IPS-15b (cell line): ENCODE measurements at regions not wholly inside any gene's neighbourhood (a gene's known extent, or its start where the extent isn't known, plus 50 kb on each side); places are given as distances from the start of the nearest gene placed in this dataset.
"Not testable (repeated sequence)": the region's sequence is repeated elsewhere in the genome, so short reads cannot be mapped to it uniquely, and the experiment has no call there.

Experiments used
- H3K27me3 ChIP-seq: one replicate; pipeline ENCODE4 v1.6.1; 2013; ENCODE audit warnings: low read length; ENCODE audit not compliant: control insufficient read depth, insufficient read depth
- H3K36me3 ChIP-seq: one replicate; pipeline ENCODE4 v1.6.1; 2013; ENCODE audit warnings: low read length; ENCODE audit not compliant: control insufficient read depth, insufficient read depth
- H3K4me1 ChIP-seq: one replicate; pipeline ENCODE4 v1.6.1; 2013; ENCODE audit warnings: mild to moderate bottlenecking, low read length; ENCODE audit not compliant: control insufficient read depth, insufficient read depth
- H3K4me3 ChIP-seq: one replicate; pipeline ENCODE4 v1.5.1; 2013; ENCODE audit warnings: low read depth, low read length
- H3K9ac ChIP-seq: one replicate; pipeline ENCODE4 v1.6.1; 2013; ENCODE audit warnings: low read depth, mild to moderate bottlenecking, low read length
- H3K9me3 ChIP-seq: one replicate; pipeline ENCODE4 v1.6.1; 2013; ENCODE audit warnings: mild to moderate bottlenecking, low read length; ENCODE audit not compliant: control insufficient read depth, insufficient read depth

DNA sequence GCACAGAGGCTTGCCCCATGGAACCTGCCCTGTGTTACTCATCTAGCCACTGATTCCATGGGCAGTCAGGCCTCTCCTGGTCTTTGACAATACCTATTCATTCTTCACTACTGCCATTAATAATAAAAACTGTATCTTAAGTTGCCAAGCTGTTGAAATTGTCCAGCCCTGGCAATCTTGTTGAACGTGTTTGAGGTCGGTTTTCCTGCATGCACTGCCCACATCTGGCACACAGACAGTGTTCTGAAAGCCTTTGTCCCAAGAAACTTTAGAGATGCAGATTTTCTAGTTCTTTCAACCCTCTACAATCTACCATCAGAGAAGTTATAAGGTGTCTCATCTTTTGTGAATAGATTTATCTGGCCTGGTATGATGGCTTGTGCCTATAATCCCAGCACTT is 567.2 kb upstream of the NECTIN3 start:
- no peaks in the 10 kb centered on the region for H3K4me1 ChIP-seq
- no peak overlapping the region for H3K9ac ChIP-seq
- H3K9me3 ChIP-seq = no peaks in the 10 kb centered on the region
- H3K36me3 ChIP-seq = no peaks in the 10 kb centered on the region
- no peaks in the 10 kb centered on the region for H3K27me3 ChIP-seq
- H3K4me3 ChIP-seq = no peak overlapping the region

DNA sequence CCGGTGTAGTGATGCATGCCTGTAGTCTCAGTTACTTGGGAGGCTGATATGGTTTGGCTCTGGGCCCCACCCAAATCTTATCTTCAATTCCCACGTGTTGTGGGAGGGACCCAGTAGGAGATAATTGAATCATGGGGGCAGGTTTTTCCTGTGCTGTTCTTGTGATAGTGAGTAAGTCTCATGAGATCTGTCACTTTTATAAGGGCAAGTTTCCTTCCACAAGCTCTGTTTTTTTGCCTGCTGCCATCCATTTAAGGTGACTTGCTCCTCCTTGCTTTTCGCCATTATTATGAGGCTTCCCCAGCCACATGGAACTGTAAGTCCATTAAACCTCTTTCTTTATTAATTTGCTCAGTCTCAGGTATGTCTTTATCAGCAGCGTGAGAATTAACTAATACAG is 566.7 kb upstream of the NECTIN3 start:
- Histone ChIP-seq H3K4me1 (no peaks in the 10 kb centered on the region), H3K9ac (no peak overlapping the region), H3K4me3 (no peak overlapping the region), H3K27me3 (no peaks in the 10 kb centered on the region), H3K36me3 (no peaks in the 10 kb centered on the region), H3K9me3 (no peaks in the 10 kb centered on the region)

DNA sequence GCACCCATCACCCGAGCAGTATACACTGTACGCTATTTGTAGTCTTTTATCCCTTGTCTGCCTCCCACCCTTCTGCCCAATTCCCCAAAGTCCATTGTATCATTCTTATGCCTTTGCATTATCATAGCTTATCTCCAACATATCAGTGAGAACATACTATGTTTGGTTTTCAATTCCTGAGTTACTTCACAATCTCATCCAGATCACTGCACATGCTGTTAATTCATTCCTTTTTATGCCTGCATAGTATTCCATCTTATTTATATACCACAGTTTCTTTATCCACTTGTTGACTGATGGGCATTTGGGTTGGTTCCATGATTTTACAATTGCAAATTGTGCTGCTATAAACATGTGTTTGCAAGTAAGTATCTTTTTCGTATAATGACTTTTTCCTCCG is 564.7 kb upstream of the NECTIN3 start:
- no peaks in the 10 kb centered on the region for H3K27me3 ChIP-seq
- H3K9me3 ChIP-seq = no peaks in the 10 kb centered on the region
- H3K4me3 ChIP-seq = no peak overlapping the region
- H3K36me3 ChIP-seq = no peaks in the 10 kb centered on the region
- no peak overlapping the region for H3K9ac ChIP-seq
- no peaks in the 10 kb centered on the region for H3K4me1 ChIP-seq

DNA sequence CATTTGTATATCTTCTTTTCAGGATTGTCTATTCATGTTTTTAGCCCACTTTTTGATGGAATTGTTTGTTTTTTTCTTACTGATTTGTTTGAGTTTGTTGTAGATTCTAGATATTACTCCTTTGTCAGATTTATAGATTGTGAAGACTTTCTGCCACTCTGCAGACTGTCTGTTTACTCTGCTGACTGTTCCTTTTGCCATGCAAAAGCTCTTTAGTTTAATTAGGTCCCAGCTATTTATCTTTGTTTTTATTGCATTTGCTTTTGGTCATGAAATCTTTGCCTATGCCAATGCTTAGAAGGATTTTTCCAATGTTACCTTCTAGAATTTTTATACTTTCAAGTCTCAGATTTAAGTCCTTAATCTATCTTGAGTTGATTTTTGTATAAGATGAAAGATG is 564.0 kb upstream of the NECTIN3 start:
- H3K4me1 ChIP-seq, H3K9me3 ChIP-seq, H3K27me3 ChIP-seq, H3K4me3 ChIP-seq, H3K36me3 ChIP-seq, H3K9ac ChIP-seq: not testable (repeated sequence)

DNA sequence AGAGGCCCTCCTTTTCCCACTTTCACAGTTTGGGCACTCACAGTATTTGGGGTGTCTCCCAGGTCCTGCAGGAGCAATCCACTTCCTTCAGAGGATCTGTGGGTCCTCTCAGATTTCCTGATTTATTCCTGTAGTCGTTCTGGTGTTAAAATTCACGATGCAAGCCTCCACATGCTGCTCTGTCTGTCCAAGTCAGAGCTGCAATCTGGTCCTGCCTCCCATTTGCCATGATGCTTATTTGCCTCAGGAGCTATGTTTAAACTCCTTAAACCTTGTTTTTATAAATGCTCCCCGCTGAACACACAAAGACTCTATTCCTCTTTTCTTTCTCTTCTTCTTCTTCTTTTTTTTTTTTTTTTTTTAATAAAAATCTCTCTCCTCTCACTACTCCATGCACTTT is 558.7 kb upstream of the NECTIN3 start:
- H3K36me3 ChIP-seq = no peaks in the 10 kb centered on the region
- H3K9me3 ChIP-seq = no peaks in the 10 kb centered on the region

DNA sequence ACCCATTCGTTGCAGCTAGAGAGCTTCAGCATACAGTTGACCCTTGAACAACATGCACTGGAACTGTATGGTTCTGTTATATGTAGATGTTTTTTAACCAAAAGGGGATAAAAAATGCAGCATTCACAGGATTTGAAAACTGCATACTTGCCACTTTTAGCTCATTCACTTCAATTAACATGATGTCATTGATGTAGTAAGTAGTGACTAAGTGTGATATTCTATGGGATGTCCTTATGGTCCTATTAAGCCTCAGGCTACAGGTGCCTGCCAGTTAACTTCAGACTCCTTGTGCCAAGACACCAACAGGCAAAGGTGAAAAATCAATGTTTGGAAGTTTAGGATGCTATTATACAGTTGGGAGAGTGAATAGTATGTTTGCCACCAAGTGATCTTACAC is 553.6 kb upstream of the NECTIN3 start:
- H3K9me3 ChIP-seq = no peaks in the 10 kb centered on the region
- no peaks in the 10 kb centered on the region for H3K36me3 ChIP-seq
- no peak overlapping the region for H3K4me3 ChIP-seq
- H3K9ac ChIP-seq = no peak overlapping the region
- H3K4me1 ChIP-seq = no peaks in the 10 kb centered on the region
- no peaks in the 10 kb centered on the region for H3K27me3 ChIP-seq

More for the DNA sequence above, 558.7 kb upstream of the NECTIN3 start:
- H3K4me1 ChIP-seq = no peaks in the 10 kb centered on the region
- no peaks in the 10 kb centered on the region for H3K27me3 ChIP-seq
- H3K9ac ChIP-seq = no peak overlapping the region
- no peak overlapping the region for H3K4me3 ChIP-seq

DNA sequence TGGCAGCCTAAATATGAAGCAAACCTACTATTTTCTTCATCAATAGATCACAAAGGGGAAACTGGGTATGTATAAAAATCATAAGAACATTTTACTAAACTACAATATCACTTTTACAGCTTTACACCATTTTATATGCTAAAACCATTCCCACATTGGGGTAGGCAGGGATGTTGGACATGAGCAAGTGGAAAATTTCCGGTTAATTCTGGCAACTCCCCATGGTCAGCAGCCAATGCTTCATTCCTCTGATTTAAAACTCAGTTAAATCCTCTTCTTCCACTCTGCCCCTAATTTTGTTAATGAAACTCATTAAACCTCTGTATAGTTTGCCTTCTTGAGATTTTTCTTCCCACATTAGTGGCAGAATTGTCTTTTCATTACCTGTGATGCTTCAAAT is 552.5 kb upstream of the NECTIN3 start:
- Histone ChIP-seq H3K4me3 (no peak overlapping the region), H3K36me3 (no peaks in the 10 kb centered on the region), H3K9me3 (no peaks in the 10 kb centered on the region), H3K4me1 (no peaks in the 10 kb centered on the region), H3K9ac (no peak overlapping the region), H3K27me3 (no peaks in the 10 kb centered on the region)

DNA sequence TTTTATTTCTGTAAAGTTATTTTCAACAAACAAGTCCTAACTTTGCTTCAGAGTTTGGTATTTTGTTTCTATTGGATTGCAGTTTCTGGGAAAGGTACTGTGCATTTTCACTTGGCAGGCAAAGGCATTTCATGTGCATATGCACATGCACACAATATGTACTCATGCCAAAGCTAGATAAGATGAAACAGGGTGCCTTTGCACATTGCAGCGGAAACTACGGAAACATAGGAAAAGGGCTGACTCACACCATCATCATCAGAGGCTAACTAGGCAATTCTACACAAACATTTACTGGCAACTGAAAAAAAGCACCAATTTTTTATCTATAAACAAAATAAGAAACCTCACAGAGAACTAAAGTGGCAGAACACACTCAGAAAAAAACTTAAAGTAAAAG is 550.6 kb upstream of the NECTIN3 start:
- H3K36me3 ChIP-seq = no peaks in the 10 kb centered on the region
- H3K27me3 ChIP-seq = no peaks in the 10 kb centered on the region
- no peaks in the 10 kb centered on the region for H3K9me3 ChIP-seq
- H3K4me3 ChIP-seq = no peak overlapping the region
- no peaks in the 10 kb centered on the region for H3K4me1 ChIP-seq
- H3K9ac ChIP-seq = no peak overlapping the region

DNA sequence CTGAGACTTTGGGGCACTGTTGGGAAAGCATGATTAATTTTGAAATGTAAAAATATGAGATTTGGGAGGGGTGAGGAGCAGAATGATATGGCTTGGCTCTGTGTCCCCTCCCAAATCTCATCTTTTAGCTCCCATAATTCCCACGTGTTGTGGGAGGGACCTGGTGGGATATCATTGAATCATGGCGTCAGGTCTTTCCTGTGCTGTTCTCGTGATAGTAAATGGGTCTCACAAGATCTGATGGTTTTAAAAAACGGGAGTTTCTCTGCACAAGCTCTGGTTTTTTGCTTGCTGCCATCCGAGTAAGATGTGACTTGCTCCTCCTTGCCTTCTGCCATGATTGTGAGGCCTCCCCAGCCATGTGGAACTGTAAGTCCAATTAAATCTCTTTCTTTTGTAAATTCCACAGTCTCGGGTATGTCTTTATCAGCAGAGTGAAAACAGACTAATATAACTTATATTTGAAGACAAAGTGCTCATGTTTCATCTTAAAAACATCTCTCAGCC is 546.0 kb upstream of the NECTIN3 start:
- H3K9ac ChIP-seq, H3K36me3 ChIP-seq, H3K4me3 ChIP-seq, H3K27me3 ChIP-seq, H3K9me3 ChIP-seq: not testable (repeated sequence)
- H3K4me1 ChIP-seq = peaks cover 14% of the 10 kb centered on the region

DNA sequence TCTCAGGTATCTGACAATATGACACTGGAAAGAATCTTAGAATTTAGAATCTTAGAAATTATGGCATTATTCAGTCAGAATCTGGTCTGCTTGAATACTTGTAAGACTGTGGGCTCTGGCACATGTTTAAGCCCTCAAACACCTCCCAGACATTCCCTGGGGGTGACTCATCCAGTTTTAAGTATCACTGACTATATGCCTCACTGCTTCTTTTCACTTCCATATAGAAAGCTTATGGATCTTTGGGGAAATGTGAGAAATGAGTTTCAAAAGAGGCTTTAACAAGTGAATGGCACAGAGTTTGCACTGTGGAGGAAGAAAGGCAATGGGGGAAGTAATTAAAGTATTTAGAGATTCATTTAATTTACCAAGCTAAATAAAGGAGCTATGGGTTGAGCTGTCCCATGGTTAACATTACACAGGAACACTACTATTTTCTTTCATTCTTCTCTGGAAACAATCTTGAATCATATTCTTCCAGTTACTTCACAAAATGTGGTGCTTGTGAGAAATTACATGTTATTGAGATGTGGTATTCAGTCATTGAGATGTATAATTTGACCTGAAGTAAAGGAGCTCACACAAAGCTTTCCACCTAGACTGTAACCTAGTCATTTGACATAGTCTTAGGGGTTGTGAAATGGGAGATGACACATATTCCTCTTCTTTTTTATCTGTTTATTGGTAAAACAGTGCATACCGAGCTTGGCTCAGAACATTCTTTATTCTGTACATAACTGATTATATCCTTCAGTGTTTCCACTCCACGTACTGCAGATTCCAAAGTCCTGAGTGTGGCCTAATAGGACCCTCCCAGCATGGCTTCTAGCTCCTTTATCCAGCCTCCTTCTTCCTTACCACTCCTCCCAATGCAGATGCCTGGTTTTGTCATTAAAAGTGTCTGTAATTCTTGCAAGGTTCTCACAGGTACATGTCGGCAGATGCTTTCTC is 544.6 kb upstream of the NECTIN3 start:
- Histone ChIP-seq H3K4me1 (peaks cover 14% of the 10 kb centered on the region), H3K36me3 (no peaks in the 10 kb centered on the region), H3K9ac (no peak overlapping the region), H3K27me3 (no peaks in the 10 kb centered on the region), H3K4me3 (no peak overlapping the region), H3K9me3 (no peaks in the 10 kb centered on the region)

DNA sequence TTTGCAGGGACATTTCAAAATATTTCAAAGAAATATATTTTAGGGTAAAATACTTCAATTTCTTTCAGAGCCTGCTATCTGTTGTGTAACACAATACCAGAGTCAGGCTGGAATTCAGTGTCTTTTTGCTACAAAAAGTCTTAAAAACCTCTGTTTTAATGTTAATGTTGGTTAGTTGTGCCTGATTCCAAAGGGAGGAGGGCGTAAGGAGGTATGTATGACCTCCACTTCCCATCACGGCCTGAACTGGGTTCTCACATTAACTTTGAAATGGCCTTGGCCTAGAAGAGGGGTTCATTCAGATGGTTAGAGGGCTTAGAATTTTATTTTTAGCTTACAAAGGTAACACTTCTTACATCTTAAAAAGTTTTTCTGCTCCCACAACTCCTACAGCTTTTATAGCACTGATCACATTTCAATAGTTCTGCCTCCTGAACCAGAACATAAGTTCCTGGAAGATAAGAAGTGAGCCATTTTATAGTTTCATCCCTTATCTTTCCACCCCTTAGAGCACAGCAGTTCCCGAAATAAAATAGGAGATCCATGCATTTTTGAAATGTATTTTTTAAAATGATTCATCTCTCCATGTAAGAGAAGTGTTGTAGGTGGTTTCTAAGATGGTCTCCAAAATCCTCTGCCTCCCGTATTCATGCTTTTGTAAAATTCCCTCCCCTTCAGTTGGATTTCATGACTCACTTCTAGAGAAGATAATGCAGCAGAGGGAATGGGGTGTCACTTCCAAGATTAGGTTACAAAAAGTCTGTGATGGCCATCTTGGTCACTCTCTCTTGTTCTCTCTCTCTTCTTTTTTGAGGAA is 543.1 kb upstream of the NECTIN3 start:
- Histone ChIP-seq H3K9ac (no peak overlapping the region), H3K27me3 (no peaks in the 10 kb centered on the region), H3K4me3 (no peak overlapping the region), H3K9me3 (no peaks in the 10 kb centered on the region), H3K4me1 (peaks cover 14% of the 10 kb centered on the region), H3K36me3 (no peaks in the 10 kb centered on the region)

DNA sequence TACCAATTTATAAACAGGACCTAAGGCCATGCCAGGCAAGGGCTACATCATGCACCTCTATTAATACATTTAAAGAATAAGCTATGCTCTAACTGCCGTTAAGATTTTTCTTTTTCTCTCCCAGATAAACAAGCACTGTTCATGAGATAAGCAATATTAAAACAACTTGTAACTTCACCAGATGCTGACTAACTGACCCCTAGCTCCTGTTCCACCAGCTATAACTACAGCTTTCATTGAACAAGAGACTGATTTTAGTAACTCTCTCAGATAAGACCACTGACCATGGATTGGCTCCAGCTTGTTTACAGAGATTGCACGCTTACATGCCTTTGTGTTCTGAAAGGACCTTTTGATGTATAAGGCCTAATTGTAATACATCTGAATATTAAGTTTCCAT is 540.7 kb upstream of the NECTIN3 start:
- Histone ChIP-seq H3K9ac (no peak overlapping the region), H3K27me3 (no peaks in the 10 kb centered on the region), H3K9me3 (no peaks in the 10 kb centered on the region), H3K4me3 (no peak overlapping the region), H3K36me3 (no peaks in the 10 kb centered on the region), H3K4me1 (peaks cover 14% of the 10 kb centered on the region)
